ENCODE measurements at regions not wholly inside any gene's neighbourhood (a gene's known extent, or its start where the extent isn't known, plus 50 kb on each side); places are given as distances from the start of the nearest gene placed in this dataset.

- DNase-seq: no peak
Measured at GRCh38 chr12:34347367-34347766, 325.1 kb downstream of the ALG10 start.

DNA sequence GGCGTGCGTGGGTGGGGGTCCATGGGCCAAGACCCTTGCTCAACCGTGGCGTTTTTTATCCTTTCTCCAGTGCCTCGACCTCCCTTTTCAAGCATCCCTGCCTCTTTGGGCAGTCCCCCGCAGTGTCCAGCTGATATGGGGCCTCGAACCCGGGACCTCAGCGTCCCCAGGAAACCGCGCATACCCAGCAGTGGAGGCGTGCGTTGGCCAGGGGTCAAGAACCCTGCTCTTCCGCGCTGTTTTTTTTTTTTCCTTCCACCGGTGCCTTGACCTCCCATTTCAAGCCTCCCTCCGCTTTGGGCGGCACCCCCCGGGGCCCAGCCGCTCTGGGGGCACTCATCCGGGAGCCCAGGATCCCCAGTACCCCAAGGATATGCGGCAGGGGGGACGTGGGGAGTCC is 325.8 kb downstream of the ALG10 start:
- no peak for DNase-seq

DNA sequence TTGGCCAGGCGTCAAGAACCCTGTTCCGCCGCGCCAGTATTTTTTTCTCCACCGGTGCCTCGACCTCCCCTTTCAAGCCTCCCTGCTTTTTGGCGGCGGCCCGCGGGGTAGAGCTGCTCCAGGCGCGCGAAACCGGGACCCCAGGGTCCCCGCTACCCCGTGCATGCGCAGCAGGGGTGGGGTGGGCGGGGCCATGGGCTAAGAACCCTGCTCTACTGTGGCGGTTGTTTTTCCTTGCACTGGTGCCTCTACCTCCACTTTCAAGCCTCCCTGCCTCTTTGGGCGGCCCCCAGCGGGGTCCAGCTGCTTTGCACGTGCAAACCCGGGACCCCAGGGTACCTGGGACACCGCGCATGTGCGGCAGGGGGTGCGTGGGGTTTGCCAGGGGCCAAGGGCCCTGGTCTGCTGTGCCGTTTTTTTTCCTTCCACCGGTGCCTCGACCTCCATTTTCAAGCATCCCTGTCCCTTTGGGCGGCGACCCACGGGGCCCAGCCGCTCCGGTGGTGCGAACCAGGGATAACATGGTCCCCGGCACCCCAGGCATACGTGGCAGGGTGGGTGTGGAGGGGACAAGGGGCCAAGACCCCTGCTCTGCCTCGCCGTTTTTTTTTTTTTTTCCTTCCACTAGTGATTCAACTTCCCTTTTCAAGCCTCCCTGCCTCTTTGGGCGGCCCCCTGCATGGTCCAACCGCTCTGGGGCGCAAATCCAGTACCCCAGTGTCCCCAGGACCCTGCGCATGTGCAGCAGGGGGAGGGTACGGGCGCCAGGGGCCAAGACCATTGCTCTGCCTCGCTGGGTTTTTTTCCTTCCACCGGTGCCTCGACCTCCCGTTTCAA is 326.8 kb downstream of the ALG10 start:
- DNase-seq: no peak

GRCh38 chr12:34349673-34349961 is 327.3 kb downstream of the ALG10 start:
- DNase-seq: no peak

- no peak for DNase-seq
Measured at GRCh38 chr12:34350092-34351041, 328.1 kb downstream of the ALG10 start.

DNA sequence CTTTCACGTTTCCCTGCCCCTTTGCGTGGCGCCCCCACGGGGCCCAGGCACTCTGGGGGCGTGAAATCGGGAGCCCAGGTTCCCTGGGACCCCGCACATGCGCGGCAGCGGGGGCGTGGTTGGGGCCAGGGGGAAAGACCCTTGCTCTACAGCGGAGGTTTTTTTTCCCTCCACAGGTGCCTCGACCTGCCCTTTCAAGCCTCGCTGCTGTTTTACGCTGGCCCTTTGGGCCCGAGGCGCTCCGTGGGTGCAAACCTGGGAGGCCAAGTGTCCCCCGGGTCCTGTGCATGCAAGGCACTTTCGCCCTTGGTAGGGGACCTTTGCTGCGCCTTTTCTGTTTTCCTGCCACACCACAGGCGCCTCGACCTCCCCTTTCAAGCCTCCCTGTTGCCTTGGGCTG is 329.8 kb downstream of the ALG10 start:
- no peak for DNase-seq

DNA sequence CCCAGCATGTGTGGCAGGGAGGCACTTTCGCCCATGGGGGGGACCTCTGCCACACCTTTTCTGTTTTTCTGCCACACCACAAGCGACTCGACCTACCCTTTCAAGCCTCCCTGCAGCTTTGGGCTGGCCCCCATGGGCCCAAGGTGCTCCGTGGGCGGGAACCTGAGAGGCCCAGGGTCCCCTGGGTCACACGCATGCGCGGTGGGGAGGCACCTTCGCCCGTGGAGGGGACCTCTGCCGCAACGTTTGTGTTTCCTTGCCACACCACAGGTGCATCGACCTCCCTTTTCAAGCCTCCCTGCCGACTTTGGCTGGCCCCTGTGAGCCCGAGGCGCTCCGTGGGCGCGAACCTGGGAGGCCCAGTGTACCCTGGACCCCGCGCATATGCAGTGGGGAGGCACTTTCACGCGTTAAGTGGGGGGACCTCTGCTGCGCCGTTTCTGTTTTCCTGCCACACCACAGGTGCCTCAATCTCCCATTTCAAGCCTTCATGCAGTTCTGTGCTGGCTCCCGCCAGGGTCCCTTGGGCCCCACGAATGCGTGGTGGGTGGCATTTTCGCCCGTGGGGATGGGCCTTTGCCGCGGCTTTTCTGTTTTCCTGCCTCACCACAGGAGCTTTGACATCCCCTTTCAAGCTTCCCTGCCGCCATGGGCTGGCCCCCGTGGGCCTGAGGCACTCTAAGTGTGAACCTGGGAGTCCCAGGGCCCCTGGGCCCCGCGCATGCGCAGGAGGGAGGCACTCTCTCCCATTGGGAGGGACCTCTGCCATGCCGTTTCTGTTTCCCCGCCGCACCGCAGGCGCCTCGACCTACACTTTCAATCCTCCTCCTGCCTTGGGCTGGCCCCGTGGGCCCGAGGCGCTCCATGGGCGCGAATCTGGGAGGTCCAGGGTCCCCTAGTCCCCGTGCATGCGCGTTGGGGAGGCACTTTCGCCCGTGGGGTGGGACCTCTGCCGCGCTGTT is 332.2 kb downstream of the ALG10 start:
- no peak for DNase-seq

- no peak for DNase-seq
Measured at GRCh38 chr12:34356233-34356987, 334.1 kb downstream of the ALG10 start.

DNA sequence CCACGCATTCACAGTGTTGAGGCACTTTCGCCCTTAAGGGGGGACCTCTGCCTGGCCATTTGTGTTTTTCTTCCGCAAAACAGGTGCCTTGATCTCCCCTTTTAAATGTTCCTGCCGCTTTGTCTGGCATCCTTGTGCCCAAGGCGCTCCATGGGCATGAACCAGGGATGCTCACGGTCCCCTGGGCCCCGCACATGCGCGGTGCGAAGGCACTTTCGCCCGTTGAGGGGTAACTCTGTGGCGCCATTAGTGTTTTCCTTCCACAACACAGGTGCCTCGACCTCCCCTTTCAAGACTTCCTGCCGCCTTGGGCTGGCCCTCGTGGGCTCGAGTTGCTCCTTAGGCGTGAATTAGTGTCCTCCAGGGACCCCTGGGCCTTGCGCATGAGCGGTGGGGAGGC is 335.5 kb downstream of the ALG10 start:
- DNase-seq: no peak

DNA sequence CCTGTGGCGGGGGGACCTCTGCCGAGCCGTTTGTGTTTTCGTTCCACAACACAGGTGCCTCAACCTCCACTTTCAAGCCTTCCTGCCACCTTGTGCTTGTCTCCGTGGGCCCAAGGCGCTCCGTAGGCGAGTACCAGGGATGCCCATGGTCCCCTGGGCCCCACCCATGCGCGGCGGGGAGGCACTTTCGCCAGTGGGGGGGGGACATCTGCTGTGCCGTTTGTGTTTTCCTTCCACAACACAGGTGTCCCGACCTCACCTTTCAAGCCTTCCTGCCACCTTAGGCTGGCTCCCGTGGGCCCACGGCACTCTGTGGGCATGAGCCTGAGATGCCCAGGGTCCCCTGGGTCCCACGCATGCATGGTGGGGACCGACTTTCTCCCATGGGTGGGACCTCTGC is 335.9 kb downstream of the ALG10 start:
- DNase-seq: no peak

DNA sequence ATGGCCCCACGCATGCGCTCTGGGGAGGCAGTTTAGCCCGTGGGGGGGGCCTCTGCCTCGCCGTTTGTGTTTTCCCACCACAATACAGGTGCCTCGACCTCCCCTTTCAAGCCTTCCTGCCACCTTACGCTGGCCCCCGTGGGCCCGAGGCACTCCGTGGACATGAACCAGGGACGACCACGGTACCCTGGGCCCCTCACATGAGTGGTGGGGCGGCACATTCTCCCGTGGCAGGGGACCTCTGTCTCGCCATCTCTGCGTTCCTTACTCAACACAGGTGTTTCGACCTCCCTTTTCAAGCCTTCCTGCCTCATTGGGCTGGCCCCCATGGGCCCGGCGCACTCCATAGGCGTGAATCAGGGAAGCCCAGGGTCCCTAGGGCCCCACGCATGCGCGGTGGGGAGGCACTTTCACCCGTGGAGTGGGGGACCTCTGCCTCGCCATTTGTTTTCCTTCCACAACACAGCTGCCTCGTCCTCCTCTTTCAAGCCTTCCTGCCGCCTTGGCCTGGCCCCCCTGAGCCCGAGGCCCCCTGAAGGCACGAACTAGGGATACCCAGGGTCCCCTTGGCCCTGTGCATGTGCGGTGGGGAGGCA is 339.5 kb downstream of the ALG10 start:
- DNase-seq: no peak

GRCh38 chr12:34363050-34363673 is 340.9 kb downstream of the ALG10 start:
- DNase-seq: no peak

GRCh38 chr12:34368079-34368478 is 345.8 kb downstream of the ALG10 start:
- no peak for DNase-seq

DNA sequence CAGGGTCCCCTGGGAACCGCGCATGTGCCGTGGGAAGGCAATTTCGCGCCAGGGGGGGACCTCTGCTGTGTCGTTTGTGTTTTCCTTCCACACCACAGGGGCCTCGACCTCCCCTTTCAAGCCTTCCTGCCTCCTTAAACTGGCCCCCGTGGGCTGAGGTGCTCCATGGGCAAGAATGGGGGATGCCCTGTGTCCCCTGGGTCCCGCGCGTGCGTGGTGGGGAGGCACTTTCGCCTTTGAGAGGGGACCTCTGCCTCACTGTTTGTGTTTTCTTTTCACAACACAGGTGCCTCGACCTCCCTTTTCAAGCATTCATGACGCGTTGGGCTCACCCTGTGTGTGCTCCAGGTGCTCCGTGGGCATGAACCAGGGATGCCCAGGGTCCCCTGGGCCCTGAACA is 348.8 kb downstream of the ALG10 start:
- no peak for DNase-seq

DNA sequence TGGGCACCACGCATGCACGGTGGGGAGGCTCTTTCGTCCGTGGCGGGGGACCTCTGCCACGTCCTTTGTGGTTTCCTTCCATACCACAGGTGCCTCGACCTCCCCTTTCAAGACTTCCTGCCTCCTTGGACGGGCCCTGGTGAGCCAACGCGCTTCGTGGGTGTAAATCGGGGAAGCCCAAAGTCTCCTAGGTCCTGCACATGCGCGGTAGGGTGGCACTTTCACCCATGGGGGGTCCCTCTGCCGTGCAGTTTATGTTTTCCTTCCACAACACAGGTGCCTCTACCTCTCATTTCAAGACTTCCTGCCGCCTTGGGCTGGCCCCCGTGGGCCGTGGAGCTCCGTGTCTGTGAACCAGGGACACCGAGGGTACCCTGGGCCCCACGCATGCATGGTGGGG is 349.7 kb downstream of the ALG10 start:
- no peak for DNase-seq

DNA sequence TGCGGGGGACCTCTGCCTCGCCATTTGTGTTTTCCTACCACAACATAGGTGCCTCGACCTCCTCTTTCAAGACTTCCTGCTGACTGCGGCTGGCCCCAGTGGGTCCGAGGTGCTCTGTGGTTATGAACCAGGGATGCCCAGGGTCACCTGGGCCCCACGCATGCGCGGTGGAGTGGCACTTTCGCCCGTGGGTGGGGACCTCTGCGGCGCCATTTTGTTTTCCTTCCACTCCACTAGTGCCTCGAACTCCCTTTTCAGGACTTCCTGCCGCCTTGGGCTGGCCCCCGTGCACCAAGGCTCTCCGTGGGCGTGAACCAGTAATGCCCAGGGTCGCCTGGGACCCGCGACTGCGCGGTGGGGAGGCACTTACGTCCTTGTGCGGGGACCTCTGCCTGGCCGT is 351.6 kb downstream of the ALG10 start:
- no peak for DNase-seq

DNA sequence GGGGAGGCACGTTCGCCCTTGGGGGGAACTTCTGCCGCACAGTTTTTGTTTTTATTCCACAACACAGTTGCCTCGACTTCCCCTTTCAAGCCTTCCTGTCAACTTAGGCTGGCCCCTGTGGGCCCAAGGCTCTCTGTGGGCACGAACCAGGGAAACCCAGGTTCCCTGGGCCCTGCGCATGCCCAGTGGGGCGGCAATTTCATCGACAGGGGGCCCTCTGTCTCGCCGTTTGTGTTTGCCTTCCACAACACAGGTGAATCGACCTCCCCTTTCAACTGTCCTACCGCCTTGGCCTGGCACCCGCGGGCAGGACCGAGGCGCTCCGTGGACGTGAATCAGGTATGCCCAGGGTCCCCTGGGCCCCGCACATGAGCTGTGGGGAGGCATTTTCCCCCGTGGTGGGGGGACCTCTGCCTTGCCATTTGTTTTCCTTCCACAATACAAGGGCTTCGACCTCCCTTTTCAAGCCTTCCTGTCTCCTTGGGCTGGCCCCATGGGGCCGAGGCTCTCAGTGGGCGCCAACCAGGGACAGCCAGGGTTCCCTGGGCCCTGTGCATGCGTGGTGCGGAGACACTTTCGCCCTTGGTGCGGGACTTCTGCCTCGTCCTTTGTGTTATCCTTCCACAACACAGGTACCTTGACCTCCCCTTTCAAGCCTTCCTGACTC is 354.0 kb downstream of the ALG10 start:
- DNase-seq: no peak

GRCh38 chr12:34377243-34378035 is 355.1 kb downstream of the ALG10 start:
- DNase-seq: no peak

GRCh38 chr12:34379142-34379541 is 356.8 kb downstream of the ALG10 start:
- DNase-seq: no peak

DNA sequence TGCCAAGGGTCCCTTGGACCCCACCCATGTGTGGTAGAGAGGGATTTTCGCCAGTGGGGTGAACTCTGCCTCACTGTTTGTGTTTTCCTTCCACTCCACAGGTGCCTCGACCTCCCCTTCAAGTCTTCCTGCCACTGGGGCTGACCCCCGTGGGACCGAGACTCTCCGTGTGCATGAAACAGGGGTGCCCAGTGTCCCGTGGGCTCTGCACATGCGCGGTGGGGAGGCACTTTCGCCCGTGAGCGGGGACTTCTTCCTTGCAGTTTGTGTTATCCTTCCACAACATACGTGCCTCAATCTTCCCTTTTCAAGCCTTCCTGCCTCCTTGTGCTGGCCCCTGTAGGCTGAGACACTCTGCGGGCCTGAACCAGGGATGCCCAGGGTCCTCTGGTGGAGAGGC is 362.4 kb downstream of the ALG10 start:
- DNase-seq: no peak

All from fibroblast of skin of right quadriceps (primary cell).